HUES64 (cell line): ENCODE measurements at regions not wholly inside any gene's neighbourhood (a gene's known extent, or its start where the extent isn't known, plus 50 kb on each side); places are given as distances from the start of the nearest gene placed in this dataset.

Experiments used
- H3K27ac ChIP-seq: 2 replicates; pipeline ENCODE4 v1.7.0; 2013; ENCODE audit warnings: low read depth, low read length, inconsistent platforms
- H3K27me3 ChIP-seq: 2 replicates; pipeline ENCODE4 v1.6.1; 2013; ENCODE audit warnings: mild to moderate bottlenecking, low read length; ENCODE audit not compliant: insufficient read depth
- H3K36me3 ChIP-seq: 2 replicates; pipeline ENCODE4 v1.6.1; 2013; ENCODE audit warnings: mild to moderate bottlenecking, low read length; ENCODE audit not compliant: insufficient read depth
- H3K4me1 ChIP-seq: 2 replicates; pipeline ENCODE4 v1.6.1; 2013; ENCODE audit warnings: mild to moderate bottlenecking, low read length, moderate library complexity; ENCODE audit not compliant: insufficient read depth
- H3K4me3 ChIP-seq: 2 replicates; pipeline ENCODE4 v1.5.1; 2013; ENCODE audit warnings: mild to moderate bottlenecking, low read length, moderate library complexity
- H3K9ac ChIP-seq: 2 replicates; pipeline ENCODE4 v1.6.1; 2013; ENCODE audit warnings: mild to moderate bottlenecking, low read depth, low read length
- H3K9me3 ChIP-seq: 2 replicates; pipeline ENCODE4 v1.6.1; 2013; ENCODE audit warnings: low read depth, low read length; ENCODE audit not compliant: insufficient read depth
- WGBS: fragments of 150-250, 120-280 bp; methylation state at CpG from one replicate; pipeline ENCODE4 v1.1.7; 2013; ENCODE audit warnings: missing lambda C conversion rate; 5-methylcytosine and 5-hydroxymethylcytosine counted together

GRCh38 chr6:22668717-22669116 is 99.4 kb downstream of the HDGFL1 start:
- H3K9me3 ChIP-seq, result no peaks in the 10 kb centered on the region
- no peaks in the 10 kb centered on the region for H3K4me1 ChIP-seq
- WGBS, result 94% methylated on average over 3 of the region's 3 CpGs

GRCh38 chr6:22670605-22671004 is 101.2 kb downstream of the HDGFL1 start:
- no peaks in the 10 kb centered on the region for H3K4me1 ChIP-seq
- H3K9me3 ChIP-seq, result no peaks in the 10 kb centered on the region
- H3K27ac ChIP-seq, result no peak overlapping the region
- H3K36me3 ChIP-seq, result no peaks in the 10 kb centered on the region
- H3K27me3 ChIP-seq, result no peaks in the 10 kb centered on the region
- no peak overlapping the region for H3K9ac ChIP-seq
- H3K4me3 ChIP-seq, result no peak overlapping the region
- WGBS, result 94% methylated on average over 3 of the region's 4 CpGs

More at GRCh38 chr6:22668717-22669116, 99.4 kb downstream of the HDGFL1 start:
- no peaks in the 10 kb centered on the region for H3K36me3 ChIP-seq
- H3K27me3 ChIP-seq, result no peaks in the 10 kb centered on the region
- no peak overlapping the region for H3K27ac ChIP-seq
- no peak overlapping the region for H3K9ac ChIP-seq
- no peak overlapping the region for H3K4me3 ChIP-seq

- Histone ChIP-seq H3K4me3 (no peak overlapping the region), H3K36me3 (no peaks in the 10 kb centered on the region), H3K4me1 (no peaks in the 10 kb centered on the region), H3K9ac (no peak overlapping the region), H3K27ac (no peak overlapping the region), H3K9me3 (no peaks in the 10 kb centered on the region), H3K27me3 (no peaks in the 10 kb centered on the region)
- 92% methylated on average over 2 of the region's 3 CpGs for WGBS
Observed at GRCh38 chr6:22673474-22673873, 104.1 kb downstream of the HDGFL1 start.

GRCh38 chr6:22680950-22681349 is 111.6 kb downstream of the HDGFL1 start:
- WGBS, result 97% methylated on average over 7 of the region's 7 CpGs
- Histone ChIP-seq H3K9ac (no peak overlapping the region), H3K4me3 (no peak overlapping the region), H3K36me3 (no peaks in the 10 kb centered on the region), H3K27ac (no peak overlapping the region), H3K4me1 (no peaks in the 10 kb centered on the region), H3K27me3 (no peaks in the 10 kb centered on the region), H3K9me3 (no peaks in the 10 kb centered on the region)

GRCh38 chr6:22681761-22682160 is 112.4 kb downstream of the HDGFL1 start:
- Histone ChIP-seq H3K4me1 (no peaks in the 10 kb centered on the region), H3K4me3 (no peak overlapping the region), H3K9ac (no peak overlapping the region), H3K27ac (no peak overlapping the region), H3K9me3 (no peaks in the 10 kb centered on the region), H3K36me3 (no peaks in the 10 kb centered on the region), H3K27me3 (no peaks in the 10 kb centered on the region)
- WGBS, result 100% methylated on average over 2 of the region's 3 CpGs

GRCh38 chr6:22682979-22683378 is 113.6 kb downstream of the HDGFL1 start:
- H3K9ac ChIP-seq, result no peak overlapping the region
- H3K4me1 ChIP-seq, result no peaks in the 10 kb centered on the region
- H3K27me3 ChIP-seq, result no peaks in the 10 kb centered on the region
- no peaks in the 10 kb centered on the region for H3K36me3 ChIP-seq
- no peak overlapping the region for H3K4me3 ChIP-seq
- no peaks in the 10 kb centered on the region for H3K9me3 ChIP-seq
- WGBS, result 90% methylated on average over 6 of the region's 6 CpGs
- no peak overlapping the region for H3K27ac ChIP-seq

- H3K9me3 ChIP-seq, result no peaks in the 10 kb centered on the region
- H3K4me1 ChIP-seq, result no peaks in the 10 kb centered on the region
- H3K27me3 ChIP-seq, result no peaks in the 10 kb centered on the region
- H3K4me3 ChIP-seq, result no peak overlapping the region
- H3K27ac ChIP-seq, result no peak overlapping the region
- no peak overlapping the region for H3K9ac ChIP-seq
- no peaks in the 10 kb centered on the region for H3K36me3 ChIP-seq
- 100% methylated on average over 1 of the region's 2 CpGs for WGBS
Observed at GRCh38 chr6:22690446-22690845, 121.1 kb downstream of the HDGFL1 start.

- Histone ChIP-seq H3K4me3 (no peak overlapping the region), H3K27ac (no peak overlapping the region), H3K9me3 (no peaks in the 10 kb centered on the region), H3K4me1 (peaks cover 6% of the 10 kb centered on the region), H3K9ac (no peak overlapping the region), H3K27me3 (no peaks in the 10 kb centered on the region), H3K36me3 (no peaks in the 10 kb centered on the region)
- no CpG with 5 or more reads among the region's 1 CpG for WGBS
Observed at GRCh38 chr6:22694092-22694724, 124.8 kb downstream of the HDGFL1 start.

GRCh38 chr6:22696481-22696880 is 127.1 kb downstream of the HDGFL1 start:
- Histone ChIP-seq H3K36me3 (no peaks in the 10 kb centered on the region), H3K9me3 (no peaks in the 10 kb centered on the region), H3K27ac (no peak overlapping the region), H3K4me1 (peaks cover 11% of the 10 kb centered on the region), H3K27me3 (no peaks in the 10 kb centered on the region), H3K9ac (no peak overlapping the region), H3K4me3 (no peak overlapping the region)
- over 99% methylated on average over 4 of the region's 4 CpGs for WGBS

- peaks cover 11% of the 10 kb centered on the region for H3K4me1 ChIP-seq
- WGBS, result 97% methylated on average over 2 of the region's 2 CpGs
- H3K4me3 ChIP-seq, result no peak overlapping the region
- H3K9me3 ChIP-seq, result no peaks in the 10 kb centered on the region
- no peaks in the 10 kb centered on the region for H3K36me3 ChIP-seq
- no peak overlapping the region for H3K9ac ChIP-seq
- H3K27me3 ChIP-seq, result no peaks in the 10 kb centered on the region
- no peak overlapping the region for H3K27ac ChIP-seq
Observed at GRCh38 chr6:22697306-22697705, 127.9 kb downstream of the HDGFL1 start.

- no peak overlapping the region; the same call in 1 of the 2 replicates for H3K27ac ChIP-seq
- peak overlapping the region; percentile 48; the same call in 1 of the 2 replicates for H3K9ac ChIP-seq
Observed at GRCh38 chr6:22699151-22699550, 129.8 kb downstream of the HDGFL1 start.

GRCh38 chr6:22706651-22707050 is 137.3 kb downstream of the HDGFL1 start:
- Histone ChIP-seq H3K9me3 (no peaks in the 10 kb centered on the region), H3K4me3 (no peak overlapping the region), H3K27ac (no peak overlapping the region), H3K36me3 (no peaks in the 10 kb centered on the region), H3K27me3 (no peaks in the 10 kb centered on the region), H3K4me1 (no peaks in the 10 kb centered on the region), H3K9ac (no peak overlapping the region)
- WGBS, result 79% methylated on average over 5 of the region's 5 CpGs

More at GRCh38 chr6:22699151-22699550, 129.8 kb downstream of the HDGFL1 start:
- Histone ChIP-seq H3K4me3 (no peak overlapping the region), H3K4me1 (peaks cover 11% of the 10 kb centered on the region), H3K9me3 (no peaks in the 10 kb centered on the region), H3K36me3 (no peaks in the 10 kb centered on the region), H3K27me3 (no peaks in the 10 kb centered on the region)
- 94% methylated on average over 6 of the region's 6 CpGs for WGBS
